H9 (cell line): ENCODE measurements at regions not wholly inside any gene's neighbourhood (a gene's known extent, or its start where the extent isn't known, plus 50 kb on each side); places are given as distances from the start of the nearest gene placed in this dataset.

Experiments used
- DNase-seq: peaks from one replicate; pipeline ENCODE4 v3.0.0-alpha.2; 2017
- H2AFZ ChIP-seq: one replicate; pipeline ENCODE4 v1.6.1; 2013; ENCODE audit warnings: mild to moderate bottlenecking, low read length, control low read depth, moderate library complexity
- H2AK5ac ChIP-seq: 2 replicates; pipeline ENCODE4 v1.6.1; 2013; ENCODE audit warnings: low read length, control low read depth, mixed read lengths; ENCODE audit not compliant: insufficient read length
- H2BK120ac ChIP-seq: one replicate; pipeline ENCODE4 v1.6.1; 2013; ENCODE audit warnings: low read depth, mild to moderate bottlenecking, low read length, control low read depth, inconsistent platforms; ENCODE audit not compliant: poor library complexity, severe bottlenecking
- H2BK12ac ChIP-seq: 2 replicates; pipeline ENCODE4 v1.6.1; 2013; ENCODE audit warnings: low read length, control low read depth, mixed read lengths, low read depth; ENCODE audit not compliant: insufficient read length
- H2BK15ac ChIP-seq: 2 replicates; pipeline ENCODE4 v1.6.1; 2013; ENCODE audit warnings: low read depth, low read length, control low read depth
- H2BK20ac ChIP-seq: one replicate; pipeline ENCODE4 v1.6.1; 2013; ENCODE audit warnings: low read depth, mild to moderate bottlenecking, low read length, control low read depth, inconsistent platforms; ENCODE audit not compliant: poor library complexity, severe bottlenecking
- H2BK5ac ChIP-seq: 2 replicates; pipeline ENCODE4 v1.6.1; 2013; ENCODE audit warnings: low read length, control low read depth, mixed read lengths; ENCODE audit not compliant: insufficient read length
- H3K14ac ChIP-seq: 2 replicates; pipeline ENCODE4 v1.6.1; 2013; ENCODE audit warnings: low read length, control low read depth; ENCODE audit not compliant: insufficient read depth
- H3K18ac ChIP-seq: 2 replicates; pipeline ENCODE4 v1.6.1; 2013; ENCODE audit warnings: low read depth, mild to moderate bottlenecking, mixed read lengths, low read length, control low read depth; ENCODE audit not compliant: insufficient read length
- H3K23ac ChIP-seq: 2 replicates; pipeline ENCODE4 v1.6.1; 2013; ENCODE audit warnings: low read length, control low read depth, mixed read lengths, low read depth; ENCODE audit not compliant: insufficient read length
- H3K23me2 ChIP-seq: 2 replicates; pipeline ENCODE4 v1.6.1; 2013; ENCODE audit warnings: low read depth, mild to moderate bottlenecking, mixed read lengths, low read length, control low read depth; ENCODE audit not compliant: insufficient read length, poor library complexity, severe bottlenecking
- H3K27ac ChIP-seq: 2 replicates; pipeline ENCODE4 v1.5.1; 2013; ENCODE audit warnings: low read length, control low read depth, mixed read lengths, low read depth; ENCODE audit not compliant: insufficient read length
- H3K27me3 ChIP-seq: 2 replicates; pipeline ENCODE4 v1.6.1; 2013; ENCODE audit warnings: low read length, control low read depth, inconsistent platforms; ENCODE audit not compliant: insufficient read depth
- H3K4ac ChIP-seq: 2 replicates; pipeline ENCODE4 v1.6.1; 2013; ENCODE audit warnings: low read depth, mild to moderate bottlenecking, control low read depth, inconsistent platforms, low read length, moderate library complexity
- H3K4me1 ChIP-seq: 2 replicates; pipeline ENCODE4 v1.6.1; 2013; ENCODE audit warnings: low read length, control low read depth, inconsistent platforms; ENCODE audit not compliant: insufficient read depth
- H3K4me2 ChIP-seq: 2 replicates; pipeline ENCODE4 v1.6.1; 2013; ENCODE audit warnings: low read length, control low read depth, mixed read lengths; ENCODE audit not compliant: insufficient read length, insufficient read depth
- H3K56ac ChIP-seq: 2 replicates; pipeline ENCODE4 v1.6.1; 2013; ENCODE audit warnings: low read depth, mild to moderate bottlenecking, mixed read lengths, low read length, control low read depth; ENCODE audit not compliant: insufficient read length
- H3K79me1 ChIP-seq: 2 replicates; pipeline ENCODE4 v1.6.1; 2013; ENCODE audit warnings: low read depth, mild to moderate bottlenecking, moderate library complexity, low read length, control low read depth, inconsistent platforms; ENCODE audit not compliant: insufficient read depth, poor library complexity, severe bottlenecking
- H3K79me2 ChIP-seq: 2 replicates; pipeline ENCODE4 v1.6.1; 2013; ENCODE audit warnings: low read length, control low read depth, inconsistent platforms; ENCODE audit not compliant: insufficient read depth
- H3K9ac ChIP-seq: 2 replicates; pipeline ENCODE4 v1.6.1; 2013; ENCODE audit warnings: low read length, control low read depth, mixed read lengths; ENCODE audit not compliant: insufficient read length; ENCODE audit errors: extremely low read depth
- H3K9me3 ChIP-seq: one replicate; pipeline ENCODE4 v1.6.1; 2013; ENCODE audit warnings: low read depth, low read length, inconsistent platforms; ENCODE audit not compliant: control insufficient read depth
- H3T11ph ChIP-seq: one replicate; pipeline ENCODE4 v1.6.1; 2013; ENCODE audit warnings: mild to moderate bottlenecking, low read length, control low read depth, inconsistent platforms
- H4K20me1 ChIP-seq: one replicate; pipeline ENCODE4 v1.6.1; 2013; ENCODE audit not compliant: control insufficient read depth, insufficient read length, insufficient read depth
- H4K5ac ChIP-seq: 2 replicates; pipeline ENCODE4 v1.6.1; 2013; ENCODE audit warnings: low read depth, mild to moderate bottlenecking, mixed read lengths, low read length, control low read depth; ENCODE audit not compliant: insufficient read length
- H4K8ac ChIP-seq: replicated peaks from 2 replicates; pipeline ENCODE4 v1.6.1; 2013; ENCODE audit warnings: low read length, control low read depth, mixed read lengths, low read depth; ENCODE audit not compliant: insufficient read length
- H4K91ac ChIP-seq: 2 replicates; pipeline ENCODE4 v1.6.1; 2013; ENCODE audit warnings: low read depth, mild to moderate bottlenecking, moderate library complexity, mixed read lengths, low read length, control low read depth; ENCODE audit not compliant: insufficient read length
- H3K27ac Mint-ChIP-seq, 3 experiments: 2 replicates in 2 of 3; 3 replicates in 1 of 3; pipeline ENCODE4 v1.8.0; 2020 to 2021; ENCODE audit warnings: mixed read lengths in 3 of 3, mild to moderate bottlenecking in 1 of 3, moderate library complexity in 1 of 3
- H3K27me3 Mint-ChIP-seq: 2 replicates; pipeline ENCODE4 v1.8.0; 2021; ENCODE audit warnings: low read depth, mild to moderate bottlenecking, moderate library complexity, mixed read lengths
- H3K36me3 Mint-ChIP-seq, 3 experiments: 2 replicates in 2 of 3; 3 replicates in 1 of 3; pipeline ENCODE4 v1.8.0; 2020 to 2021; ENCODE audit warnings: low read depth in 3 of 3, mixed read lengths in 3 of 3; ENCODE audit not compliant: insufficient read depth in 1 of 3
- H3K4me1 Mint-ChIP-seq, 2 experiments: 2 replicates each; pipeline ENCODE4 v1.8.0; 2020; ENCODE audit warnings: mixed read lengths in 2 of 2
- H3K4me3 Mint-ChIP-seq, 2 experiments: 2 replicates in 1 of 2; 3 replicates in 1 of 2; pipeline ENCODE4 v1.8.0; 2020 to 2021; ENCODE audit warnings: mild to moderate bottlenecking in 2 of 2, mixed read lengths in 2 of 2, moderate library complexity in 1 of 2
- H3K9me3 Mint-ChIP-seq, 2 experiments: 2 replicates in 1 of 2; 3 replicates in 1 of 2; pipeline ENCODE4 v1.8.0; 2020; ENCODE audit warnings: mild to moderate bottlenecking in 2 of 2, mixed read lengths in 2 of 2, moderate library complexity in 1 of 2
- CTCF ChIP-seq: fragments of 200-600 bp; sonication (generic); conservative IDR thresholded peaks from 3 replicates; pipeline ENCODE4 v1.8.0; 2021; ENCODE audit warnings: antibody characterized with exemption, mild to moderate bottlenecking
- WGBS: extraction: QIAGEN DNeasy Blood & Tissue Kit; methylation state at CpG from one replicate; pipeline ENCODE4 v1.1.7; 2013; ENCODE audit warnings: missing lambda C conversion rate, low lambda C conversion rate, mixed read lengths; ENCODE audit not compliant: insufficient read length; ENCODE audit errors: extremely low coverage; 5-methylcytosine and 5-hydroxymethylcytosine counted together

DNA sequence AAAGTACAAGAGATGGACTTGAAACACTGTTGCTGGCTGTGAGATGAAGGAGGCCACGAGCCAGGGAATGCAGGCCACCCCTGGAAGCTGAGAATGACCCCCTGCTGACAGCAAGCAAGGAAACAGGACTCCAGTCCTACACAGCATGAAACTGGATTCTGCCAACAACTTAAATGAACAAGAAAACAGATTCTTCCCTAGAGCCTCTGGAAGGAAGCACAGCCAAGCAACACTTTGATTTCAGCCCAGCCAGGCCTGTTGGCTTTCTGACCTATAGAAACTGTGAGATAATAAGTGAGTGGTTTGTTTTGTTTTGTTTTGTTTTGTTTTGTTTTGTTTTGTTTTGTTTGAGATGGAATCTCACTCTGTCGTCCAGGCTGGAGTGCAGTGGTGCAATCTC is 105.3 kb upstream of the CACNA1A start:
- no peak overlapping the region for H4K8ac ChIP-seq
- H4K20me1 ChIP-seq: no peaks in the 10 kb centered on the region
- H3K4me2 ChIP-seq: no peak overlapping the region
- Mint-ChIP-seq H3K4me3 (no peak overlapping the region), H3K36me3 (no peaks in the 10 kb centered on the region), H3K4me1 (peaks cover 9 to 11% of the 10 kb centered on the region in 2 experiments), H3K9me3 (no peaks in the 10 kb centered on the region; a peak in 1 of 5 replicates), H3K27ac (no peak overlapping the region), H3K27me3 (peaks cover 2% of the 10 kb centered on the region)
- H3K9me3 ChIP-seq: no peaks in the 10 kb centered on the region
- no peaks in the 10 kb centered on the region for H3K79me2 ChIP-seq
- H2BK15ac ChIP-seq: no peak overlapping the region
- H3T11ph ChIP-seq: no peak overlapping the region
- no peak overlapping the region for H4K5ac ChIP-seq
- H2BK5ac ChIP-seq: no peak overlapping the region
- no peak overlapping the region for H3K18ac ChIP-seq
- no peak overlapping the region for H3K56ac ChIP-seq
- DNase-seq: no peak
- no peak overlapping the region for H3K4ac ChIP-seq
- H2BK20ac ChIP-seq: no peak overlapping the region
- WGBS: no CpG with 5 or more reads among the region's 2 CpGs
- H3K4me1 ChIP-seq: no peaks in the 10 kb centered on the region; the same call in 1 of the 2 replicates
- H2BK120ac ChIP-seq: no peak overlapping the region
- no peaks in the 10 kb centered on the region for H3K79me1 ChIP-seq
- H4K91ac ChIP-seq: no peak overlapping the region
- H3K23ac ChIP-seq: no peak overlapping the region
- H2BK12ac ChIP-seq: no peak overlapping the region
- H3K14ac ChIP-seq: no peak overlapping the region
- no peaks in the 10 kb centered on the region for H3K27me3 ChIP-seq
- H3K9ac ChIP-seq: no peak overlapping the region
- H2AFZ ChIP-seq: no peak overlapping the region
- H2AK5ac ChIP-seq: no peak overlapping the region
- no peak overlapping the region for H3K27ac ChIP-seq
- no peaks in the 10 kb centered on the region for H3K23me2 ChIP-seq
- TF ChIP-seq CTCF: no peak
